ENCODE measurements at regions not wholly inside any gene's neighbourhood (a gene's known extent, or its start where the extent isn't known, plus 50 kb on each side); places are given as distances from the start of the nearest gene placed in this dataset.

DNA sequence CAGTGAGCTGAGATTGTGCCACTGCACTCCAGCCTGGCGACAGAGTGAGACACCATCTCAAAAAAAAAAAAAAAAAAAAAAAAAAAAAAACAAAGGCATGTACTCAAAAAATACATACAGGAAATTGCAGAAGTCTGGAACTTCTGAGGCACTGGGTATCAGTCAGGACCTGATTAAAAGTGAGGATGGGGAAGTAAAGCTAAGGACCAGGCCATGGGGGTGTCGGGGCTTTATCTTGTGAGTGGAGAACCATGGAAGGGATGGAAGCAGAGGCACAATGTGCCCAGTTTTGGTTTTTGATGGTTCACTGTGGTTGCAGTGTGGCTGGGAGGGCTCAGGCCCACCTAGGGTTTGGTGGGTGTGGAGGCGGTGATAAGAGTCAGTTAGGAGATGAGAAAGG lies 212.7 kb upstream of the PIK3R1 start:
- TF ChIP-seq SIN3A (IDR thresholded peaks at IDR 0.05; ENCODE audit: borderline replicate concordance, insufficient read depth, low read length) (no peak), FOXP2 (optimal IDR thresholded peaks at IDR 0.05; ENCODE audit: borderline replicate concordance, extremely low read depth, extremely low read length, insufficient read depth) (no peak), TAF1 (IDR thresholded peaks at IDR 0.05; ENCODE audit: borderline replicate concordance, insufficient read depth, low read length) (no peak), POLR2AphosphoS5 (IDR thresholded peaks at IDR 0.05; ENCODE audit: low read depth, low read length) (no peak)
- TF ChIP-seq, protein P1, sequence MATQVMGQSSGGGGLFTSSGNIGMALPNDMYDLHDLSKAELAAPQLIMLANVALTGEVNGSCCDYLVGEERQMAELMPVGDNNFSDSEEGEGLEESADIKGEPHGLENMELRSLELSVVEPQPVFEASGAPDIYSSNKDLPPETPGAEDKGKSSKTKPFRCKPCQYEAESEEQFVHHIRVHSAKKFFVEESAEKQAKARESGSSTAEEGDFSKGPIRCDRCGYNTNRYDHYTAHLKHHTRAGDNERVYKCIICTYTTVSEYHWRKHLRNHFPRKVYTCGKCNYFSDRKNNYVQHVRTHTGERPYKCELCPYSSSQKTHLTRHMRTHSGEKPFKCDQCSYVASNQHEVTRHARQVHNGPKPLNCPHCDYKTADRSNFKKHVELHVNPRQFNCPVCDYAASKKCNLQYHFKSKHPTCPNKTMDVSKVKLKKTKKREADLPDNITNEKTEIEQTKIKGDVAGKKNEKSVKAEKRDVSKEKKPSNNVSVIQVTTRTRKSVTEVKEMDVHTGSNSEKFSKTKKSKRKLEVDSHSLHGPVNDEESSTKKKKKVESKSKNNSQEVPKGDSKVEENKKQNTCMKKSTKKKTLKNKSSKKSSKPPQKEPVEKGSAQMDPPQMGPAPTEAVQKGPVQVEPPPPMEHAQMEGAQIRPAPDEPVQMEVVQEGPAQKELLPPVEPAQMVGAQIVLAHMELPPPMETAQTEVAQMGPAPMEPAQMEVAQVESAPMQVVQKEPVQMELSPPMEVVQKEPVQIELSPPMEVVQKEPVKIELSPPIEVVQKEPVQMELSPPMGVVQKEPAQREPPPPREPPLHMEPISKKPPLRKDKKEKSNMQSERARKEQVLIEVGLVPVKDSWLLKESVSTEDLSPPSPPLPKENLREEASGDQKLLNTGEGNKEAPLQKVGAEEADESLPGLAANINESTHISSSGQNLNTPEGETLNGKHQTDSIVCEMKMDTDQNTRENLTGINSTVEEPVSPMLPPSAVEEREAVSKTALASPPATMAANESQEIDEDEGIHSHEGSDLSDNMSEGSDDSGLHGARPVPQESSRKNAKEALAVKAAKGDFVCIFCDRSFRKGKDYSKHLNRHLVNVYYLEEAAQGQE (IDR thresholded peaks at IDR 0.05; ENCODE audit: insufficient read depth in 1 of 2, low read depth in 2 of 2, low read length in 2 of 2) = no peak

DNA sequence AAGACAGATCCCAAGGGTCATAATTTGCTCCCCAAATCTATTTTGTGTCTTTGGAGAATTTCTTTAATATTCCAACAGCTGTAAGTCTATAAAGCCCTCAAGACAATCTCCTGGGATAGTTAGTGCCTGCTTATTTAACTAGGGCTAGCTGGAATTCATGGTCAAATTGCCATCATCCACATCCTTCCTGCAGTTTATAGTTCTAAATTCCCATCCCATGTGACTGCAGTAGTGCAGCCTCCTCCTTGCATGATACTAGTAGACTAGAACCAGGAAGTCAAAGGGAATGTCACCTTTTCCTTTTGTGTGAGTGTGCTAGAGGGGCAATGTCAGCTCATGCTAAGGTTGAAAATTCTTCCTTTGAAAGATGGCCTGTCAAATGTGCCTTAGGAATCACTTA lies 214.8 kb upstream of the PIK3R1 start:
- no peak for TF ChIP-seq SIN3A (IDR thresholded peaks at IDR 0.05; ENCODE audit: borderline replicate concordance, insufficient read depth, low read length)
- TF ChIP-seq TAF1 (IDR thresholded peaks at IDR 0.05; ENCODE audit: borderline replicate concordance, insufficient read depth, low read length) = no peak
- TF ChIP-seq, protein P1 (IDR thresholded peaks at IDR 0.05; ENCODE audit: insufficient read depth in 1 of 2, low read depth in 2 of 2, low read length in 2 of 2) = no peak
- no peak for TF ChIP-seq POLR2AphosphoS5 (IDR thresholded peaks at IDR 0.05; ENCODE audit: low read depth, low read length)
- TF ChIP-seq FOXP2 (optimal IDR thresholded peaks at IDR 0.05; ENCODE audit: borderline replicate concordance, extremely low read depth, extremely low read length, insufficient read depth) = no peak

DNA sequence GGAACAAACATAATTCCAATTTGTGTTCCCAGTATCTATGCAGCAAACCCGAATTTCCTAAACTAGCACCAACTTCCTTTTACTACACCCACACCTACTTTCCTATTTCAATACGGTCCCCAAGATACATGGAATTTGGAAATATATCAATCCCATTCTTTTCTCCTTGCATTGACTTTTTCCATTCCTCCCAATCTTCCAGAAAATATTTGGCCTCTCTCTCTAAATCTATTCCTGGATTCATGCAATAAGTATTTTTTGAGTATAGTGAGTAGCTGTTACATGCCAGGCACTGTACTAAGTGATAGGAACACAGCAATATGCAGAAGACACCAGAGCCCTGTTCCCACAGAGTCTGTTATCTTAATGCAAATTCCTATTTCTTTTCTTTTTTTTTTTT lies 216.2 kb upstream of the PIK3R1 start:
- TF ChIP-seq FOXP2 (optimal IDR thresholded peaks at IDR 0.05; ENCODE audit: borderline replicate concordance, extremely low read depth, extremely low read length, insufficient read depth) (no peak), SIN3A (IDR thresholded peaks at IDR 0.05; ENCODE audit: borderline replicate concordance, insufficient read depth, low read length) (no peak), TAF1 (IDR thresholded peaks at IDR 0.05; ENCODE audit: borderline replicate concordance, insufficient read depth, low read length) (no peak), POLR2AphosphoS5 (IDR thresholded peaks at IDR 0.05; ENCODE audit: low read depth, low read length) (no peak)
- TF ChIP-seq, protein P1 (IDR thresholded peaks at IDR 0.05; ENCODE audit: insufficient read depth in 1 of 2, low read depth in 2 of 2, low read length in 2 of 2) = no peak

DNA sequence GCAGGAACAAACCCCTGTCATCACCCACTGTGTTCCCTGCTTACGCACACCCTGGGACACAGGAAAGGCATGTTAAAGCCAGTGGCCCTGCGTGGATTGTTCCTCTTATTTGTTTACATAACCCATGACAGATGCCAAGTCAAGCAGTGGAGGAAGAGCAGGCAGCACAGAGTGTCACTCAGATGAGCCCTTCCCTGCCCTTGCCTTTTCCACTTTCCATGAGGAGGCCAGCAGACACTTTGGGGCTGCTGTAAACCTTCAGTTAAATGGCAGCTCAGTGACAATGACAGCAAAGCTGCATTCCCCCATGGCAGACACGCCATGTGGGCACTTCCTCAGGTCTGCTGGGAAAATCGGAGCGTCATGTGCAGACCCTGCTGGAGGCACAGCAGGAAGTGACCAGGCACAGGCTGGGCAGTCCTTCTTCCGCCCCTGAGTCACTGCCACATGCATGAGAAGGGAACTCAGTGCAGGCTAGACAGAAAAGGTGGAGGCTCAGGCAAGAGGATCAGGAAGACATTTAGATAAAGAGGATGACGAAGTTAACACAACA lies 216.8 kb upstream of the PIK3R1 start:
- peak; percentile 86 for TF ChIP-seq FOXP2 (optimal IDR thresholded peaks at IDR 0.05; ENCODE audit: borderline replicate concordance, extremely low read depth, extremely low read length, insufficient read depth)
- TF ChIP-seq, protein P1 (IDR thresholded peaks at IDR 0.05; ENCODE audit: insufficient read depth in 1 of 2, low read depth in 2 of 2, low read length in 2 of 2) = no peak
- no peak for TF ChIP-seq POLR2AphosphoS5 (IDR thresholded peaks at IDR 0.05; ENCODE audit: low read depth, low read length)
- TF ChIP-seq SIN3A (IDR thresholded peaks at IDR 0.05; ENCODE audit: borderline replicate concordance, insufficient read depth, low read length) = no peak

Data from PFSK-1 (cell line).